HEK293 (cell line): ENCODE measurements at regions not wholly inside any gene's neighbourhood (a gene's known extent, or its start where the extent isn't known, plus 50 kb on each side); places are given as distances from the start of the nearest gene placed in this dataset.

Experiments used
- BCL11B ChIP-seq: fragments of 450-650 bp; formaldehyde crosslinking; IDR thresholded peaks from 2 replicates; pipeline ENCODE4 v1.5.1; 2016; ENCODE audit warnings: low read depth, missing biosample characterization, missing genetic modification characterization
- GFI1B ChIP-seq: fragments of 450-650 bp; formaldehyde crosslinking; IDR thresholded peaks from 2 replicates; pipeline ENCODE4 v1.5.1; 2016; ENCODE audit warnings: missing biosample characterization, missing genetic modification characterization
- GLI2 ChIP-seq: fragments of 450-650 bp; formaldehyde crosslinking; IDR thresholded peaks from 2 replicates; pipeline ENCODE4; 2017; ENCODE audit warnings: missing biosample characterization, missing genetic modification characterization, low read depth, borderline replicate concordance
- KLF10 ChIP-seq: fragments of 450-650 bp; IDR thresholded peaks from 2 replicates; pipeline ENCODE4 v1.5.1; 2018; ENCODE audit warnings: missing biosample characterization, mild to moderate bottlenecking, missing genetic modification characterization
- PRDM1 ChIP-seq: fragments of 450-650 bp; formaldehyde crosslinking; IDR thresholded peaks from 2 replicates; pipeline ENCODE4; 2016; ENCODE audit warnings: missing biosample characterization, missing genetic modification characterization
- RBAK ChIP-seq: fragments of 450-650 bp; formaldehyde crosslinking; IDR thresholded peaks from 2 replicates; pipeline ENCODE4 v1.5.1; 2016; ENCODE audit warnings: missing biosample characterization, missing genetic modification characterization
- TRIM28 ChIP-seq: IDR thresholded peaks from 2 replicates; pipeline ENCODE4 v1.6.1; 2011; ENCODE audit warnings: low read length, control low read depth, borderline replicate concordance
- WT1 ChIP-seq: fragments of 450-650 bp; formaldehyde crosslinking; IDR thresholded peaks from 2 replicates; pipeline ENCODE4 v1.5.1; 2016; ENCODE audit warnings: missing biosample characterization, missing genetic modification characterization
- ZBTB8A ChIP-seq: fragments of 450-650 bp; formaldehyde crosslinking; IDR thresholded peaks from 2 replicates; pipeline ENCODE4 v1.5.1; 2016; ENCODE audit warnings: missing biosample characterization, missing genetic modification characterization
- ZEB2 ChIP-seq: fragments of 450-650 bp; formaldehyde crosslinking; IDR thresholded peaks from 2 replicates; pipeline ENCODE4 v1.5.1; 2016; ENCODE audit warnings: missing biosample characterization, missing genetic modification characterization
- ZFP69B ChIP-seq: fragments of 450-650 bp; formaldehyde crosslinking; IDR thresholded peaks from 2 replicates; pipeline ENCODE4 v1.5.1; 2016; ENCODE audit warnings: missing biosample characterization, missing genetic modification characterization
- ZNF202 ChIP-seq: fragments of 450-650 bp; formaldehyde crosslinking; IDR thresholded peaks from 2 replicates; pipeline ENCODE4 v1.5.1; 2016; ENCODE audit warnings: missing biosample characterization, missing genetic modification characterization, borderline replicate concordance
- ZNF221 ChIP-seq: fragments of 450-650 bp; formaldehyde crosslinking; IDR thresholded peaks from 2 replicates; pipeline ENCODE4 v1.5.1; 2017; ENCODE audit warnings: missing biosample characterization, missing genetic modification characterization, borderline replicate concordance
- ZNF23 ChIP-seq: fragments of 450-650 bp; formaldehyde crosslinking; IDR thresholded peaks from 2 replicates; pipeline ENCODE4 v1.5.1; 2016; ENCODE audit warnings: missing biosample characterization, missing genetic modification characterization, borderline replicate concordance
- ZNF274 ChIP-seq, 2 experiments: fragments of 200-500 bp in 1 of 2; fragments of 450-650 bp in 1 of 2; sonication (Bioruptor generic) in 1 of 2; formaldehyde crosslinking in 1 of 2; IDR thresholded peaks; 2 replicates each; pipeline versions ENCODE4 v1.5.1 to v1.6.1; 2014 to 2016; ENCODE audit warnings: borderline replicate concordance in 1 of 2, inconsistent platforms in 1 of 2, low read length in 1 of 2, missing biosample characterization in 1 of 2, missing genetic modification characterization in 1 of 2
- ZNF350 ChIP-seq: fragments of 450-650 bp; formaldehyde crosslinking; IDR thresholded peaks from 2 replicates; pipeline ENCODE4 v1.5.0; 2017; ENCODE audit warnings: missing biosample characterization, mild to moderate bottlenecking, missing genetic modification characterization
- ZNF501 ChIP-seq: fragments of 450-650 bp; formaldehyde crosslinking; IDR thresholded peaks from 2 replicates; pipeline ENCODE4 v1.5.1; 2016; ENCODE audit warnings: missing biosample characterization, missing genetic modification characterization
- ZNF510 ChIP-seq: fragments of 450-650 bp; formaldehyde crosslinking; IDR thresholded peaks from 2 replicates; pipeline ENCODE4 v1.5.1; 2018; ENCODE audit warnings: mild to moderate bottlenecking, missing genetic modification characterization, missing biosample characterization; ENCODE audit not compliant: insufficient replicate concordance
- ZNF561 ChIP-seq: fragments of 450-650 bp; IDR thresholded peaks from 2 replicates; pipeline ENCODE4 v1.5.1; 2018; ENCODE audit warnings: missing biosample characterization, missing genetic modification characterization, borderline replicate concordance
- ZNF600 ChIP-seq: fragments of 450-650 bp; formaldehyde crosslinking; IDR thresholded peaks from 2 replicates; pipeline ENCODE4 v1.5.1; 2016; ENCODE audit warnings: missing biosample characterization, missing genetic modification characterization
- ZNF626 ChIP-seq: fragments of 450-650 bp; sonication (Bioruptor Pico); formaldehyde crosslinking; IDR thresholded peaks from 2 replicates; pipeline ENCODE4 v1.5.1; 2018; ENCODE audit warnings: missing biosample characterization, missing genetic modification characterization, inconsistent platforms
- ZNF660 ChIP-seq: fragments of 450-650 bp; IDR thresholded peaks from 2 replicates; pipeline ENCODE4 v1.5.1; 2018; ENCODE audit warnings: missing biosample characterization, mild to moderate bottlenecking, missing genetic modification characterization
- ZNF785 ChIP-seq: fragments of 450-650 bp; formaldehyde crosslinking; IDR thresholded peaks from 2 replicates; pipeline ENCODE4 v1.5.1; 2016; ENCODE audit warnings: missing biosample characterization, missing genetic modification characterization
- ZNF791 ChIP-seq: fragments of 450-650 bp; formaldehyde crosslinking; IDR thresholded peaks from 2 replicates; pipeline ENCODE4 v1.5.1; 2016; ENCODE audit warnings: missing biosample characterization, missing genetic modification characterization
- TF ChIP-seq, protein P1 (sequence below): fragments of 450-650 bp; formaldehyde crosslinking; IDR thresholded peaks from 2 replicates; pipeline ENCODE4 v1.5.1; 2017; ENCODE audit warnings: missing biosample characterization, missing genetic modification characterization
- TF ChIP-seq, protein P2 (sequence below): fragments of 450-650 bp; IDR thresholded peaks from 2 replicates; pipeline ENCODE4 v1.5.1; 2018; ENCODE audit warnings: missing biosample characterization, missing genetic modification characterization
- TF ChIP-seq, protein P3 (sequence below): sonication (generic); formaldehyde crosslinking; IDR thresholded peaks from 2 replicates; pipeline ENCODE4 v1.8.1; 2022; ENCODE audit warnings: mild to moderate bottlenecking, moderate library complexity, missing genetic modification reagents
- TF ChIP-seq, protein P4 (sequence below): fragments of 450-650 bp; formaldehyde crosslinking; IDR thresholded peaks from 2 replicates; pipeline ENCODE4 v1.5.1; 2017; ENCODE audit warnings: missing biosample characterization, mild to moderate bottlenecking, missing genetic modification characterization, moderate library complexity
- TF ChIP-seq, protein P5 (sequence below): fragments of 450-650 bp; formaldehyde crosslinking; IDR thresholded peaks from 2 replicates; pipeline ENCODE4 v1.5.1; 2017; ENCODE audit warnings: missing biosample characterization, missing genetic modification characterization
- TF ChIP-seq, protein P6 (sequence below): fragments of 450-650 bp; formaldehyde crosslinking; IDR thresholded peaks from 2 replicates; pipeline ENCODE4 v1.5.1; 2017; ENCODE audit warnings: missing biosample characterization, missing genetic modification characterization

DNA sequence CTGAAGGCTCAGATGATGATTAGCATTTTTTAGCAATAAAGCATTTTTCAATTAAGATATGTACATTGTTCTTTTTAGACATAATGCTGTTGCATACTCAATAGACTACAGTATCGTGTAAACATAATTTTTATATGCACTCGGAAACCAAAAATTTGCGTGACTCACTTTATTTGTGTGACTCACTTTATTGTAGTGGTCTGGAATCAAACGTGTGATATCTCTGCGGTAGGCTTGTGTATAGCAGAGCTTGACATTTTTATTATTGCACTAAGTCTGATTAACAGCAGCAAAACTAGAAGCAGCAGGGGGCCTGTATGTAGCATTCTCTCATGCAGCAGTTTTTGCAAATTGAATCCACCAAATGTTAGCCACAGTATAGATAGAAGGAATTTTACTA, 119.1 kb upstream of the PRDX4 start (continued):
- peak; percentile 43; the same call in 1 of the 2 replicates for TF ChIP-seq WT1
- TF ChIP-seq, protein P1, sequence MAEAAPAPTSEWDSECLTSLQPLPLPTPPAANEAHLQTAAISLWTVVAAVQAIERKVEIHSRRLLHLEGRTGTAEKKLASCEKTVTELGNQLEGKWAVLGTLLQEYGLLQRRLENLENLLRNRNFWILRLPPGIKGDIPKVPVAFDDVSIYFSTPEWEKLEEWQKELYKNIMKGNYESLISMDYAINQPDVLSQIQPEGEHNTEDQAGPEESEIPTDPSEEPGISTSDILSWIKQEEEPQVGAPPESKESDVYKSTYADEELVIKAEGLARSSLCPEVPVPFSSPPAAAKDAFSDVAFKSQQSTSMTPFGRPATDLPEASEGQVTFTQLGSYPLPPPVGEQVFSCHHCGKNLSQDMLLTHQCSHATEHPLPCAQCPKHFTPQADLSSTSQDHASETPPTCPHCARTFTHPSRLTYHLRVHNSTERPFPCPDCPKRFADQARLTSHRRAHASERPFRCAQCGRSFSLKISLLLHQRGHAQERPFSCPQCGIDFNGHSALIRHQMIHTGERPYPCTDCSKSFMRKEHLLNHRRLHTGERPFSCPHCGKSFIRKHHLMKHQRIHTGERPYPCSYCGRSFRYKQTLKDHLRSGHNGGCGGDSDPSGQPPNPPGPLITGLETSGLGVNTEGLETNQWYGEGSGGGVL = peak; percentile 32; the same call in 1 of the 2 replicates
- peak; percentile 88 for TF ChIP-seq BCL11B
- no peak for TF ChIP-seq ZNF23
- TF ChIP-seq, protein P2, sequence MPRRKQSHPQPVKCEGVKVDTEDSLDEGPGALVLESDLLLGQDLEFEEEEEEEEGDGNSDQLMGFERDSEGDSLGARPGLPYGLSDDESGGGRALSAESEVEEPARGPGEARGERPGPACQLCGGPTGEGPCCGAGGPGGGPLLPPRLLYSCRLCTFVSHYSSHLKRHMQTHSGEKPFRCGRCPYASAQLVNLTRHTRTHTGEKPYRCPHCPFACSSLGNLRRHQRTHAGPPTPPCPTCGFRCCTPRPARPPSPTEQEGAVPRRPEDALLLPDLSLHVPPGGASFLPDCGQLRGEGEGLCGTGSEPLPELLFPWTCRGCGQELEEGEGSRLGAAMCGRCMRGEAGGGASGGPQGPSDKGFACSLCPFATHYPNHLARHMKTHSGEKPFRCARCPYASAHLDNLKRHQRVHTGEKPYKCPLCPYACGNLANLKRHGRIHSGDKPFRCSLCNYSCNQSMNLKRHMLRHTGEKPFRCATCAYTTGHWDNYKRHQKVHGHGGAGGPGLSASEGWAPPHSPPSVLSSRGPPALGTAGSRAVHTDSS (tag by site-specific recombination) = 0 out of 2 replicates have a peak, but pooled peaks have one; percentile 20
- TF ChIP-seq TRIM28 = peak; percentile 70
- TF ChIP-seq ZNF202 (tag by site-specific recombination) = no peak
- TF ChIP-seq ZNF785 (tag by site-specific recombination) = no peak
- TF ChIP-seq PRDM1 (tag by site-specific recombination) = no peak
- TF ChIP-seq ZNF791 (tag by site-specific recombination) = no peak
- TF ChIP-seq ZNF561 (tag by site-specific recombination) = peak; percentile 83
- TF ChIP-seq RBAK (tag by site-specific recombination) = no peak
- TF ChIP-seq, protein P3, sequence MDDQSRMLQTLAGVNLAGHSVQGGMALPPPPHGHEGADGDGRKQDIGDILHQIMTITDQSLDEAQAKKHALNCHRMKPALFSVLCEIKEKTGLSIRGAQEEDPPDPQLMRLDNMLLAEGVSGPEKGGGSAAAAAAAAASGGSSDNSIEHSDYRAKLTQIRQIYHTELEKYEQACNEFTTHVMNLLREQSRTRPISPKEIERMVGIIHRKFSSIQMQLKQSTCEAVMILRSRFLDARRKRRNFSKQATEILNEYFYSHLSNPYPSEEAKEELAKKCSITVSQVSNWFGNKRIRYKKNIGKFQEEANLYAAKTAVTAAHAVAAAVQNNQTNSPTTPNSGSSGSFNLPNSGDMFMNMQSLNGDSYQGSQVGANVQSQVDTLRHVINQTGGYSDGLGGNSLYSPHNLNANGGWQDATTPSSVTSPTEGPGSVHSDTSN (CRISPR knock-in tag) = no peak
- TF ChIP-seq KLF10 = peak; percentile 47; the same call in 1 of the 2 replicates
- peak; percentile 42; the same call in 1 of the 2 replicates for TF ChIP-seq ZNF600 (tag by site-specific recombination)
- peak; percentile 95 for TF ChIP-seq ZEB2 (tag by site-specific recombination)
- TF ChIP-seq, protein P4, sequence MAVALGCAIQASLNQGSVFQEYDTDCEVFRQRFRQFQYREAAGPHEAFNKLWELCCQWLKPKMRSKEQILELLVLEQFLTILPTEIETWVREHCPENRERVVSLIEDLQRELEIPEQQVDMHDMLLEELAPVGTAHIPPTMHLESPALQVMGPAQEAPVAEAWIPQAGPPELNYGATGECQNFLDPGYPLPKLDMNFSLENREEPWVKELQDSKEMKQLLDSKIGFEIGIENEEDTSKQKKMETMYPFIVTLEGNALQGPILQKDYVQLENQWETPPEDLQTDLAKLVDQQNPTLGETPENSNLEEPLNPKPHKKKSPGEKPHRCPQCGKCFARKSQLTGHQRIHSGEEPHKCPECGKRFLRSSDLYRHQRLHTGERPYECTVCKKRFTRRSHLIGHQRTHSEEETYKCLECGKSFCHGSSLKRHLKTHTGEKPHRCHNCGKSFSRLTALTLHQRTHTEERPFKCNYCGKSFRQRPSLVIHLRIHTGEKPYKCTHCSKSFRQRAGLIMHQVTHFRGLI (tag by site-specific recombination) = no peak
- TF ChIP-seq ZNF510 (tag by site-specific recombination) = no peak
- TF ChIP-seq ZNF274 (IDR thresholded peaks at IDR 0.05; ENCODE audit: low read length) = no peak
- no peak for TF ChIP-seq ZNF274 (tag by site-specific recombination; IDR thresholded peaks at IDR 0.05; ENCODE audit: borderline replicate concordance)
- peak; percentile 49; the same call in 1 of the 2 replicates for TF ChIP-seq ZBTB8A (tag by site-specific recombination)
- TF ChIP-seq ZNF660 (tag by site-specific recombination) = peak; percentile 51
- no peak for TF ChIP-seq ZNF350 (tag by site-specific recombination)
- no peak for TF ChIP-seq ZNF221 (tag by site-specific recombination)
- TF ChIP-seq ZFP69B (tag by site-specific recombination) = peak; percentile 45; the same call in 1 of the 2 replicates
- TF ChIP-seq, protein P5, sequence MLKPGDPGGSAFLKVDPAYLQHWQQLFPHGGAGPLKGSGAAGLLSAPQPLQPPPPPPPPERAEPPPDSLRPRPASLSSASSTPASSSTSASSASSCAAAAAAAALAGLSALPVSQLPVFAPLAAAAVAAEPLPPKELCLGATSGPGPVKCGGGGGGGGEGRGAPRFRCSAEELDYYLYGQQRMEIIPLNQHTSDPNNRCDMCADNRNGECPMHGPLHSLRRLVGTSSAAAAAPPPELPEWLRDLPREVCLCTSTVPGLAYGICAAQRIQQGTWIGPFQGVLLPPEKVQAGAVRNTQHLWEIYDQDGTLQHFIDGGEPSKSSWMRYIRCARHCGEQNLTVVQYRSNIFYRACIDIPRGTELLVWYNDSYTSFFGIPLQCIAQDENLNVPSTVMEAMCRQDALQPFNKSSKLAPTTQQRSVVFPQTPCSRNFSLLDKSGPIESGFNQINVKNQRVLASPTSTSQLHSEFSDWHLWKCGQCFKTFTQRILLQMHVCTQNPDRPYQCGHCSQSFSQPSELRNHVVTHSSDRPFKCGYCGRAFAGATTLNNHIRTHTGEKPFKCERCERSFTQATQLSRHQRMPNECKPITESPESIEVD (tag by site-specific recombination) = peak; percentile 92
- TF ChIP-seq ZNF626 (tag by site-specific recombination) = no peak
- TF ChIP-seq ZNF501 (tag by site-specific recombination) = peak; percentile 52; the same call in 1 of the 2 replicates
- peak; percentile 50; the same call in 1 of the 2 replicates for TF ChIP-seq GFI1B (tag by site-specific recombination)
- peak; percentile 90 for TF ChIP-seq GLI2
- TF ChIP-seq, protein P6, sequence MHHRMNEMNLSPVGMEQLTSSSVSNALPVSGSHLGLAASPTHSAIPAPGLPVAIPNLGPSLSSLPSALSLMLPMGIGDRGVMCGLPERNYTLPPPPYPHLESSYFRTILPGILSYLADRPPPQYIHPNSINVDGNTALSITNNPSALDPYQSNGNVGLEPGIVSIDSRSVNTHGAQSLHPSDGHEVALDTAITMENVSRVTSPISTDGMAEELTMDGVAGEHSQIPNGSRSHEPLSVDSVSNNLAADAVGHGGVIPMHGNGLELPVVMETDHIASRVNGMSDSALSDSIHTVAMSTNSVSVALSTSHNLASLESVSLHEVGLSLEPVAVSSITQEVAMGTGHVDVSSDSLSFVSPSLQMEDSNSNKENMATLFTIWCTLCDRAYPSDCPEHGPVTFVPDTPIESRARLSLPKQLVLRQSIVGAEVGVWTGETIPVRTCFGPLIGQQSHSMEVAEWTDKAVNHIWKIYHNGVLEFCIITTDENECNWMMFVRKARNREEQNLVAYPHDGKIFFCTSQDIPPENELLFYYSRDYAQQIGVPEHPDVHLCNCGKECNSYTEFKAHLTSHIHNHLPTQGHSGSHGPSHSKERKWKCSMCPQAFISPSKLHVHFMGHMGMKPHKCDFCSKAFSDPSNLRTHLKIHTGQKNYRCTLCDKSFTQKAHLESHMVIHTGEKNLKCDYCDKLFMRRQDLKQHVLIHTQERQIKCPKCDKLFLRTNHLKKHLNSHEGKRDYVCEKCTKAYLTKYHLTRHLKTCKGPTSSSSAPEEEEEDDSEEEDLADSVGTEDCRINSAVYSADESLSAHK (tag by site-specific recombination) = peak; percentile 82
